Hematopoietic multipotent progenitor cell (in vitro differentiated cells): ENCODE measurements at regions not wholly inside any gene's neighbourhood (a gene's known extent, or its start where the extent isn't known, plus 50 kb on each side); places are given as distances from the start of the nearest gene placed in this dataset.

Experiments
- DNase-seq, 3 donors: peaks; one replicate each; pipeline ENCODE4 v3.0.0-alpha.2; 2011 to 2015; ENCODE audit warnings: low read depth in 2 of 3, low spot score in 2 of 3

DNA sequence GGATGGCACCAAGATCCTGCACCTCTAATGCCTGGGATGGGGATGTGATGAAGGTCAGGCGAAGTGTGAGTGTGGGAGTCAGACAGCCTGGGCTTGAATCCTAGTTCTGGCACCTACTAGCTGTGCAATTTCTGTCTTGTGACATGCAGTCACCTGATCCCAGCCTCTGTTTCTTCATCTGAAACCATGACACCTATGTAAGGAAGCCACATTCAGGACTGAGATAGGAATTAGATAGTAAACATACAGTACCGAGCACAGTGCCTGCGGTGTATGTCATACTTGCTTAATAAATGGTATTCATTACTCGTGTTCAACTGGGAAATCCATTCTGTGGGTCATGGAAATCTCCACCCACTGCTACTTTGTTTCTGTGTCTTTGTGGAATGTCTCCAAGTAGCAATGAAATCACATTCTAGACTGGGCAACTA, 140.6 kb upstream of the STC2 start:
- DNase-seq: no peak

DNA sequence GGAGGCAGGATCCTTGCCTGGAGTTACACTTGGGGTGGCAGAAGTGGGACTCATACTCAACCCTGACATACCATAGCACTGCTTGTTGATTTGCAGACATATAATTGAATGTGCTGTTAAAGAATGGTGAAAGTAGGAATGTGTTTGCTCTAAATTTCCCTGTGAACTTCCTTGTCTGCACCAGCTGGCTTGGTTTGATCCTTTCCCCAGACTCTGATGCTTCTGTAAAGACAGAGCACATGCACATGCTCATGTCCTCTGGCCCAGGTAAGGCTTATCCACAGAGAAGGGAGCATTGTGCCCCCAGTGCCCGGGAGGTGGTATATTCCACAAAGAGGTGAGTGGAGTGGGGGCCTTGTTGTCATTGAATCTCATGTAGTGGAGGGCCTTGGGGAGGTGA, 138.0 kb upstream of the STC2 start:
- no peak for DNase-seq

DNA sequence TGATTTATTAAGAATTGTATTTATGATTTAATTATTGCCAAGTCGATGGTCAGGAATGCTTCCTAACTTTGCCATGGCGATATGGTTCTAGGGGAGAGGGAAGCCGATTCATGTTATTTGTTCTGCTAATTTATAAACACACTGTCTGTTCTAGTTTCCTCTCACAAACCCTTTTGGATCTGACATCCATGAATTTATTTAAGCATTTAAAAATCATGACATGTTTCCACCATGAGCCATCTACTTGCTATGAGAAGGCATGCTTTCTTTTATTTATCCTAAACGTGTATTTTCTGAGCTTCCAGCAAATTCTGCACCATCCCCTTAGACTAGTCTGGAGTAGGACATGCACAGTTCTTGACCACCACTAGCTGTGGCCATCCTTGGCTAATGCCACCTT, 136.6 kb upstream of the STC2 start:
- DNase-seq: no peak

DNA sequence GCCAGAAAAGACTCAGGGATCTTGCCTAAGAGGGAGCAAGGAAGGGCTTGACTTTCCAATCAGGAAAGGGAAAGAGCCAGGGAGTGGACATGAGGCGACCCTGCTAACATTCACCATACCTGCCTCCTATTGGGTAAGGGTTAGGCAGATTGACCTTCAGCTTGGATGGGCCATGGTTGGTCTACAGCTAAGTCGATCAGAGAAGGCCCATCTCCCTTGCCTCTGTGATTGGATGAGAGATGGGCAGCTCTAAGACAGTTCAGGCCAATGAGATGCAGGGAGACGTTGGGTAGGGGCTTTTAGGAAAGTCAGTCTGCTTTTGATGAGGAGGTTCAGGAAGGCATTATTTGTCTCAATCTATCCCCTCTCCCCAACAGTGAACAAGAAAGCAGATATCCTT, 135.0 kb upstream of the STC2 start:
- no peak for DNase-seq

DNA sequence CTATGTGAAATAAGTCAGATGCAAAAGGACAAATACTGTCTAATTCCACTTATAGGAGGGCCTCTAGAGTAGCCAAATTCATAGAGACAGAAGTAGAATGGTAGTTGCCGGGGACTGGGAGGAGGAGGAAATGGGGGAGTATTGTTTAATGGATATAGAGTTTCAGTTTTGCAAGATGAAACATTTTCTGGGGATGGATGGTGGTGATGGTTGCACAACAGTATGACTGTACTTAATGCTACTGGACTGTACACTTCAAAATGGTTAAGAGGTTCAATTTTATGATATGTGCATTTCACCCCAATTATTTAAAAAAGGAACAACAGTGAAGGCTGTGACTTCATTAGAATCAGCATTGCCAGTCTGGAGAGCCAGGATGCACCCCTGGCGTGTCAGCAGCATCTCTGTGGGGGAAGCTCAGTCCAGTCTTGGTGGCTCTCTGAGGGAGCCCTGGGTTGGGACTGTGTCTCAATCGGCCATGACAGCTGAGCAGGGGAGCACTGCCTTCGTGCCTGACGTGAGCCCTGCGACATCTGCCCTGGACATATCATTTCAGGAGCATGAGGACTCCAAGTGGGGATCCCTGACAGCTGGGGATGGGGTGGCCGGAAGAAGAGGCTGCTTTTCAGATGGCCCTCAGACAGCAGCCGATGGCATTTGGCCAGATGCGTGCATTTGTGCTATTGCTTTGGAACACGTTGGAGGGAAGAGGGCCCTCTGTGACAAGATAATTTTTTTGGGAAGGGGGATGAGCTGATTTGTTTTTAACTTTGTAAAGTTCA, 130.8 kb upstream of the STC2 start:
- no peak for DNase-seq

DNA sequence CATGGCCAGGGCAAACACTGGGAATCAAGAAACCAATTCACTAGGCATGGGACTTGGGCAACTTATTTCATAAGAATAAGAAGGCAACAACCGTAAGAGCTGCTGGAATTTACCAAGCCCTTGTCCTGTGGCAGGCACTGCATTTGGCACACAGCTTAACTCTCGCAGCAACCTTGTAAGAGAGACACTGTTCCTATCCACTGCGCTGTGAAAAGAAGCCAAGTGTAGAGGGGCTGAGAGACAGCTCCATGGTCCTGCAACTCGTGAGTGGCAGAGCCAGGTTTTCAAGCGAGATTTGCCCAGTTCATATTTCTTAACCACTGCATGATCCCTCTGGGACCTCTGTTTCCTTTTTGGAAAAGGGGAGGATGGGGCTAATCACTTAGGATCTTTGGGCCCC, 129.3 kb upstream of the STC2 start:
- DNase-seq: no peak

DNA sequence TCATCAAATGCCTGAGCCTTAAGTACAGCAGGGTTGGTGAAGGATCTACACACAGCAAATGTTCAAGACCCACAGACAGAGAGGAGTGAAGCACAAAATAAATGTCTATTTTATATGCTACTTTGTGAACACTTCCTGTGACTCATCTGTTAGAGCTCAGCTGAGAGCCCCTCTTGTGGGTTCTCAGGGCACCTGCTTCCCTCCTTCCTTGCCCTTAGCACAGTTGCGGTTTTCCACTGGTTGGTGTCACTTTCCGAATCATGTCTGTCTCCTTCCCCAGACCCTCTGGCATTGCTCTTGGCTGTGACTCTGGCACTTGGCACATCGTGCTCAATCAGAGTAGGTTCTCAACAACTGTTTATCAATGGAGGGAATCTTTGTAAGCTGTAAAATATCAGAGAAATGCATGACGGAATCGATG, 128.5 kb upstream of the STC2 start:
- DNase-seq: peak in 2 of 3 donors; percentile 28 to 57

DNA sequence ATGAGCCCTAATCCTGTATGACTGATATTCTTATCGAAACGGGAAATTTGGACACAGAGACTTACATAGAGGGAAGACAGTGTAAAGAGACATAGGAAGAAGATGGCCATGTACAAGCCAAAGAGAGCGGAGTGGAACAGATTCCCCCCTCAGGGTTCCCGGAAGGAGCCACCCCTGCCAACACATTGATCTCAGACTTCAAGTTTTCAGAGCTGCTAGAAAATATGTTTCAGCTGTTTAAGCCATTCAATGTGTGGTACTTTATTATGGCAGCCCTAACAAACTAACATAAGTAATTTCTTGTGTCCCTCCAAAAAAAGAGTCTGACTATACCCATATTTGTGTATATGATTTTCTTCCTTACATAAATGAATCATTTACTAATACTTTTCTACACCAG, 128.0 kb upstream of the STC2 start:
- DNase-seq: no peak

DNA sequence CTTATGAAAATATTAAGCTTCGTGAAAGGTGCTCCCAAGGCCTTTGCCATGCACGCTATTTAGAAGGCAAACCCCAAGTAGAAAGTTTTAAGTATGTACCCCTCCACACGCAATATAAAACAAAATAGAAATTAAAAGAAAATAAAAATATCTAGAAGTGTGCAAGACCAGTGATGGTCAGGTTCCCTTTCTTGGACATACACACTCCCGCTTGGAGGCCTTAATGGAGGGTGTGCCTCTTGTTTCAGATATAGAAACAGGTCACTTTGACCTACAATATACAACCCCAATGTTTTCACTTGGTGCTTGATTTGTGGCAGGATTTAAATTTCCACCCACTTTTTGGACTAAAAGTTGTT, 127.4 kb upstream of the STC2 start:
- DNase-seq: no peak

DNA sequence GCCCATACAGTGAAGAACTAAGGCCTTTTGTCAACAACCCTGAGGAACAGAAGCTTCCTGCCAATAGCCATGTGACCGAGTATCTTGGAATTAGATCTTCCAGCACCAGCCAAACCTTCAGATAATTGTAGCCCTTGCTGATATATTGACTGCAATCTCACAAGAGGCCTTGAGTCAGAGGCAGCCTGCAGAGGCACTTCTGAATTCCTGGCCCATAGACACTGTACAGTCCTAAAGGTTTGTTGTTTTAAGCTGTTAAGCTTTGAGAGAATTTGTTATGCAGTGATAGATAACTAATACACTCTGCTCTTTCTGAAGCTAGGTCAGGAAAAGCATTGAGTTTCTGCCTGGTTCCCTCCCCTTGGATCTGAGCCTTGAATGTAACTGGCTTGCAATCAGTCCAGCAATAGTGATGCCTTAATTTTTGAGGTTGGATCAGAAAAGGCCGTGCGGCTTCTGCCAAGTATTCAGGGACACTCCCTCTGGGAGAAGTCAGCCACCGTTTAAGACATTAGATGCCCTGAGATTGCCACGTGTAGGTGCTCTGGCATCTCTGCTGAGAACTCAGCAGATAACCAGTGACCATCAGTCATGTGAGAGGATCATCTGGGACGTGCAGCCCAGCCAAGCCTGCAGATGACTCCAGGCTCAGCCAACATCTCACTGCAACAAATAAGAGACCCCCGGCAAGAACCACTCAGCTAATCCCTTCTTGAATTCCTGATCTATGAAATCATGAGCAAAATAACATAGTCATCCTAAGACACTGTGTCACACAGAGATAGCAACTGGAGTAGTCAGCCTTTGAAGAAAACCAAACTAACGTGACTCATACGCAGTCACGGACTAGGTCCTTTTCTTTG, 126.8 kb upstream of the STC2 start:
- DNase-seq: no peak

DNA sequence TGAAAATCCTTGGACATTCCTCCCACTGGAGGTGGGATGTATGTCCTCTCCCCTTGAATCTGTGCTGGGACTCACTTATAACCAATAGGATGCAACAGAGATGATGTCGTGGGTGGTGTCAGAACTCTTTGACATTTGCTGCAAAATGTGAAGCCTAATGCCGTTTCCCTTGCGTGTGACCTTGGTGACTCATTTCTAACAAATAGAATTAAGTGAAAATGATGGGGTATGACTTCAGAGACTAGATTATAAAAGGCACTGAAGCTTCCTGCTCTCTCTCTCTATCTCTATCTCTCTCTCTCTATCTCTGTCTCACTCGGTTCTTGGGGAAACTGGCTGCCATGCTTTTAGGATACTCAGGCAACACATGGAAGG, 126.1 kb upstream of the STC2 start:
- DNase-seq: no peak

DNA sequence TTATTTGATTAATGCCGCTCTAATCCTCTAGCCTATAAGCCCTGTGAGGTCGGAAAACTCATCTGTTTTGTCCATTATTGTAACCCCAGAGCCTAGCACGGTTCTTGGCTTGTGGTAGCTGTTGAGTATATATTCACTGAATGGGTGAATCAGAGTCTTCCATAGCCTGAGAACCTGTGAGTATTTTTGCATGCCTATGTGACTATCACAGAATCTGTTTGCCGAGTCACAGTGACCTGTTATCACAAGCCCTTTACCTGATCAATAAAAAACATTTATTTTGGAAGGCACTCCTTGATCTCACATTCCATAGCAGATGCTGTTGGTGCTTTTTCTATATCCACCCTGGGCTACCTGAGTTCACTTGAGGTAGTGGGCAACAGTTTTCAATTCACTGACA, 125.0 kb upstream of the STC2 start:
- DNase-seq: no peak

DNA sequence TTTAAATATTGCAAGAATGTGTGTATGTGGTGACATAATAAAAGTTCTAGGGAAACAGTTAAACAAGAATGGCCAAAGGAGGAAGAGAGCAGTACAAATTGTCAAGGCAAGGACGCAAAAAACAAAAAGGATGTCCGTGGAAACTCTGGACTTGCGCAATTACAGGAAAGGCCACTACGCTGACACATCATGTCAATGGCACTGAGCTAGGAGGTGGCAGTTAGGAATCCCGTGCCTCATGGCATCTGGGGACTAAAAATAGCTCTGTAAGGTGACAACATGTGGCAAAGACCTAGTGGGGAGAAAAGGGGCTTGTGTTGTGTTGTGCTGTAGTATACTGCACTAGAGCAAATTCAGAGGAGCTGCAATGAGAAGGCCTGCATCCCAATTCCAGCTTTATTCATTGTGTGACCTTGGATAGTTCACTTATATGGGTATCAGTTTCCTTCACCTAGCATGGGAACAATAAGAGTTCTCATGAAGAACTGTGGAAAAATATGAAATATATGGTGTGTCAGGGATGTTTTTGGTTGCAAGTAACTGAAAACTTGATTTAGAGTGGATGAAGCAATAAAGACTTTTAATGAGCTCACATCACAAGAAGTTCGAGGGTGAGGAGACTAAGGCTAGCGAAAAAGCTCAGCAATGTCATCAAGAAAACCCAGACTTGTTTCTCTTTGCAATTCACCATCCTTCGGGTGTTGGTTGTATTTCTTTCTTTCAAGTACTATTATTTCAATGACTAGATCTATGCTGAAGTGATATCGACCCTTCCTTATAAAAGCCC, 124.1 kb upstream of the STC2 start:
- DNase-seq: no peak

DNA sequence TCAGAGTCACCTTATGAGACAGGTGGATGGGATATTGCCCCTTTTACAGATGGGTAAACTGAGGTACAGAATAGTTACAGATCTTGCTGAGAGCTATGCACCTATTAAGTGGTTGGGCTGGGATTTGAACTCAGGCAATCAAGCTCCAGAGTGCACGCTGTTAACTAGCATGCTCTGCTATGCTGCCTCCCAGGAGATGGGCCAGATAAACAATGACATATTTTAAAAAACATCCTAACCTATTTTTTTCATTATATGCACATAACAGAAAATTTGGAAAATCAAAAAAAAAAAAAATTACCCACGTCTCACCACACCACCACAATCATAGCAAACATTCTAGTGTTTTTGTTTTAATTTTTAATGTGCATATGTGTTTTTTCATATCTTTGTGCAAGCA, 123.4 kb upstream of the STC2 start:
- DNase-seq: no peak

DNA sequence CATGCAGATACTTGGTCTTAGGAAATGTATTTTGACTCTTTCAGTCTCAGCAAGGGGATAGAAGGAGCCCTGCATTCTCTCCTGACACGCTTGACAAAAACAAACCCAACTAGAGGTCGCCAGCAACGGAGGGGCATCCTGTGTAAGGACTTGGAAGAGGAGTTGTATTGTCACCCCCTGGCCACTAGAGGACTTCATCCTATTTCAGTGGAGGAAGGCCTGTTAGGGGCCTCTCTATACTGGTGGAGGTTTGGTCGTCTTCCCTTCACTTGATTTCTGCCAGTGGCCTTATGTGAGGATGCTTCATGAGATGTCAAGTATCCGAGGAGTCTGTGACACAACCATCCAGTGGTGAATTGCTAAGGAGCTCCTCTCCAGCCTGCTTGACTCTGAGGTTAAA, 122.8 kb upstream of the STC2 start:
- DNase-seq: peak in 1 of 3 donors; percentile 9

DNA sequence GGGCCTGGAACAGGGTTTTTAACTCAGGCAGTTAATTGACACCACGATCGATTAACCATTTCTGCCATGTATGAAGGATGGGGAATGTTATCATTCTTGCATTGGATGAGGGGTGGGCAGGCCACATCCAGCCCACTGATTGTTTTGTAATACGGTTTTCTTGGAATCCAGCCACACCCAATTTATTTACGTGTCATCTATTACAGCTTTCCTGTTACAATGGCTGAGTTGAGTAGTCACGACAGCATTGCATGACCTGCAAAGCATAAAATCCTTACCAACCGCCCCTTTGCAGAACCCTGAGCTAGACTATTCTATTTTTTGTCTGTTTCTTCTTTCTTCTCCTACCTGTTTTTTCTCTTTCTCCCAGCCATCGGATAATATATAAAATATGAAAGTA, 122.0 kb upstream of the STC2 start:
- DNase-seq: no peak

DNA sequence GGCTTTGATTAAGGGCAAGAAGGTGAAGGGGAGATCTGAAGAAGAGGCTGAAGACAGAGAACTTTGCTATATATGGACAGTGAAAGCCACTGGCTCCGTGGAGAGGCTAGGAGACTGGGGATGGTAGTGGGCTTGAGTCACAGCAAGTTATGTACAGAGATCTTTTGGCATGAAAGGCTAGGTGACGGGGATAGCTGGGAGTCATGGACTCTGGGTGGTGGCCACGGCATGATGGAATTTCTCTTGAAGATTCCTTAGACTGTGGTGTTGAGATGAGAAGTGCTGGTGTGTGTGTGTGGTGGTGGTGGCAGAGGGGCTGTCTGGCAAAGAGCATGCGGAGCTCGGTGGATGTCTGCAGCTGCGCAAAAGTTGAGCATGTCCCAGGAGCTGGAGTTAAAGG, 120.6 kb upstream of the STC2 start:
- no peak for DNase-seq

DNA sequence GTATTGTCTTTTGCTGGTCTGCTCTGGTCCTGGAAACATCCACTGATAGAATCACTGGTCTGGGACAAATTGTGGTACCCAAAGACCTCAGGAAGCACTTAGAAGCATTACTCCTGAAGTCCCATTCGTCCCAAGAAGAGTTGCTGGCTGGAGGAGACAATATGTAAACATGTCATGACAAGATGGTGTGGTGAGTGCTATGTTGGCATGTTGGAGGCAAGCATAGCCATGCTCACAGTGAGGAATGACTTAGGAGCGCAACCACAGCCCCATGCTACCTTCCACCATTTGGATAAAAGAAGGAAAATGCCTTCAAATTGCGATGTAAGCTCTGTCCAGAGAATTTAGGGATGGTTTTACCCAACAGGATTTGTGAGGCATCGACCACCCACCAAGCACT, 115.8 kb upstream of the STC2 start:
- DNase-seq: no peak

DNA sequence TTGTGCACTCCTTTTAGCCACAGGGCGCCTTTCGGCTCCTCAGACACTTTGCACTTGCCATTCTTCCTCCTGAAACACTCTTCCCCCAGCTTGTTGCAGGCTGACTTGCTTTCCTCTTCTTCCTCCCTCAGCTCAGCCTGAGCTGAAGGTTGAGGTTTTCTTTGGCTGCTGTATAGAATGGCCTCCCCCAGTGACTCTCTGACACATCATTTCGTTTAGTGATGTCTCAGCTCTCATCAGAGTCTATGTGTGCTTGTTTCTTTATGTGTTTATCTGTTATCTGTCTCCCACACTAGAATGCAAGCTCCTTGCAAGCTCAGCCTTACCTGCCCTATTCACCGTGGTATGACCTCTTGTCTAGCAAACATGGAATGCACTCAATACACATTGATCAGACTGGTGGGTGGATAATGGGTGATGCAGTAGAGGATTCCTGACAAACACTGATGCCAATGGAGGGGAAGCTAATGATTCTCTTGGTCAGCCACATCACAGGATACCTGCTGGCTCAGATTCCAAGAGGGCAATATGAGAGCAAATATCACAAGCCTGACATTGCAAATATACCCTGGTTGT, 112.9 kb upstream of the STC2 start:
- no peak for DNase-seq

DNA sequence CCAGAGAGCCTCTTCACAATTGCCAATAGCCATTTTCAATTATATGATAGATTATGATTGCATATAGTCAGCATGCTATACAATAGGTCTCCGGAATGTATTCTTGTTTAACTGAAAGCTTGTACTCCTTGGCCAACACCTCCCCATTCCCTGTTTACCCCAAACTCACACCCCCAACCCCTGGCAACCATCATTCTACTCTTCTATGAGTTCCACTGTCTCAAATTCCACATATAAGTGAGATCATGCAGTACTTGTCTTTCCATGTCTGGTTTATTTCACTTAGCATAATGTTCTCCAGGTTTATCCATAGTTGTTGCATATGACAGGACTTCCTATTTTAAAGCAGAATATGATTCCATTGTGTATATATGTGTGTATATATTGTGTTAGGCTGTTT, 110.7 kb upstream of the STC2 start:
- no peak for DNase-seq

DNA sequence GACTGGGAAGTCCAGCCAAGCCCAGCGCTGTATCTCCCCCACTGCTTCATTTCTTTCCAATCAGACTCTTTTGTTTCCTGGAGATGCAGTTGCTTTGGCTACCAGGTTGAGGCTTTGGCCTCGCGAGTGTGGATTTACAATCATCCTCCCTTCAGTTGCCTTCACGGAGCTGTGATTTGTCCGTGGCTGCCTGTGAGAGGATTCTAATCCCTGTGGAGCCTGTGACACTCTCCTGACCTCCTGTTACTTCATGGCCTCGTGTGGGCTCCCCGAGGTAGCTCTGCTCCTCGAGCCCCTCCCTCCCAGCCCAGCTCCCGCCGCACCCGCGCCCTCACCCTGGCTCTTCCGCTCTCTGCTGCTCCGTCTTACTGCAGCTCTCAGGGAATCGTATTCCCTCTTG, 107.2 kb upstream of the STC2 start:
- no peak for DNase-seq
